ENCODE measurements at regions not wholly inside any gene's neighbourhood (a gene's known extent, or its start where the extent isn't known, plus 50 kb on each side); places are given as distances from the start of the nearest gene placed in this dataset.

DNA sequence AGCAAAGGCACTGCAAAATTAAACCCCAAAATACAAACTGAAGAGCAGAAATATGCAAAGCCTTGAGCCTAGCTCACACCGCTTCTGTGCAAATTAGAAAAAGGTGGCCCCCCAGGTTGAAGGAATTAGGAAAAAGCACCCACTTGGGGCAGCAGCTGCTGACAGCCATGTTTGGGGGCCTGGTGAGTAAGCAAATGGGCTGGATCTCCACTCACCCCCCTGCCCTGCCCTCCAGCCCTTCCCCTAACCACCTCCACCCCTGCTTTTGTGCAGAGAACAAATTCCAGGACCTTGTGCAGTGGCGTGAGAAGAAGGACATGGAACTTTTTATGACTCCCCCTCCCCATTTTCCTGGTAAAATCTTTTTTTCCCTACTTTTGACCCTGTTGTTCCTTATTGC is 92.0 kb upstream of the DNAH5 start:
- TF ChIP-seq ZBTB7A (IDR thresholded peaks at IDR 0.05; ENCODE audit: low read depth) (0 out of 2 replicates have a peak, but pooled peaks have one; percentile 37), TEAD4 (IDR thresholded peaks at IDR 0.05) (peak; percentile 51; the same call in 1 of the 2 replicates)
- TF ChIP-seq, protein P1, sequence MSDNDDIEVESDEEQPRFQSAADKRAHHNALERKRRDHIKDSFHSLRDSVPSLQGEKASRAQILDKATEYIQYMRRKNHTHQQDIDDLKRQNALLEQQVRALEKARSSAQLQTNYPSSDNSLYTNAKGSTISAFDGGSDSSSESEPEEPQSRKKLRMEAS (IDR thresholded peaks at IDR 0.05) = no peak

DNA sequence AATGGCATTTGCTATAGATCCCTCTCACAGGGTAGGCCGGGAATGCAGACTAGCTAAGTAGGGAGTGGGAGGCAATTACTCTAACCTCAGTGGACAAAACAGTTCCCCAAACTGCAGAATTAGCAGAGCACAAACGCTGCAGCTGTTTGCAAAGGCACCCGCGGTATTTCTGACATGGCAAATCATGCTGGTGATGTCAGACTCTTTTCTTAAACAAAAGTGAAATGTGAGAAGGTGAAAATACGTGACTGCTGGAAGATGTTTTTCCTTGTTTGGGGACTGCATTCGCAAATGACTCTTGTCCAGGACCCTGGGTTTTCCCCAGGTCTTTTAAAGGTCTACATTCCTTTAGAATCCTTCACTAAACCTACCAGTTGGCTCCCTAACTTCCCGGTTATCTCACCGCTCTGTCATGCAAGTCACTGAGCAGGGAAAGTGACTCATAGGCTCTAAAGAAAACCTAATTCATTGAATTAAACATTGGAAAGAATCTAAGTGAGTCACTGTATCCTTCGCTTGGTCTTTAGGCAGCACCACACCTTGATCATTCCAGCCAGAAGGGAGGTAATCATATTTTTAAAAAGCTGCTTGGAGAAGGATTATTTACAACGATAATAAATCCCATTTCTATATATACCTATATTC is 91.5 kb upstream of the DNAH5 start:
- TF ChIP-seq RAD21 (IDR thresholded peaks at IDR 0.05; ENCODE audit: low read depth) (no peak), YY1 (IDR thresholded peaks at IDR 0.05; ENCODE audit: low read depth) (no peak), TAF1 (IDR thresholded peaks at IDR 0.05; ENCODE audit: low read depth) (no peak), TCF12 (IDR thresholded peaks at IDR 0.05; ENCODE audit: low read depth) (peak; percentile 93), TEAD4 (IDR thresholded peaks at IDR 0.05) (peak; percentile 89), FOXM1 (IDR thresholded peaks at IDR 0.05; ENCODE audit: borderline replicate concordance, low read depth) (peak; percentile 91), NFIC (IDR thresholded peaks at IDR 0.05) (peak; percentile 78), EGR1 (IDR thresholded peaks at IDR 0.05) (no peak), CREB1 (IDR thresholded peaks at IDR 0.05; ENCODE audit: low read depth) (peak; percentile 42; the same call in 1 of the 2 replicates), ZBTB7A (IDR thresholded peaks at IDR 0.05; ENCODE audit: low read depth) (0 out of 2 replicates have a peak, but pooled peaks have one; percentile 8), CEBPB (IDR thresholded peaks at IDR 0.05) (0 out of 2 replicates have a peak, but pooled peaks have one; percentile 11), EP300 (IDR thresholded peaks at IDR 0.05; ENCODE audit: borderline replicate concordance) (peak; percentile 93)
- TF ChIP-seq, protein P1 (IDR thresholded peaks at IDR 0.05) = peak; percentile 20; the same call in 1 of the 2 replicates
- TF ChIP-seq, protein P2, sequence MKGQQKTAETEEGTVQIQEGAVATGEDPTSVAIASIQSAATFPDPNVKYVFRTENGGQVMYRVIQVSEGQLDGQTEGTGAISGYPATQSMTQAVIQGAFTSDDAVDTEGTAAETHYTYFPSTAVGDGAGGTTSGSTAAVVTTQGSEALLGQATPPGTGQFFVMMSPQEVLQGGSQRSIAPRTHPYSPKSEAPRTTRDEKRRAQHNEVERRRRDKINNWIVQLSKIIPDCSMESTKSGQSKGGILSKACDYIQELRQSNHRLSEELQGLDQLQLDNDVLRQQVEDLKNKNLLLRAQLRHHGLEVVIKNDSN (IDR thresholded peaks at IDR 0.05) = no peak
- TF ChIP-seq, protein P3, sequence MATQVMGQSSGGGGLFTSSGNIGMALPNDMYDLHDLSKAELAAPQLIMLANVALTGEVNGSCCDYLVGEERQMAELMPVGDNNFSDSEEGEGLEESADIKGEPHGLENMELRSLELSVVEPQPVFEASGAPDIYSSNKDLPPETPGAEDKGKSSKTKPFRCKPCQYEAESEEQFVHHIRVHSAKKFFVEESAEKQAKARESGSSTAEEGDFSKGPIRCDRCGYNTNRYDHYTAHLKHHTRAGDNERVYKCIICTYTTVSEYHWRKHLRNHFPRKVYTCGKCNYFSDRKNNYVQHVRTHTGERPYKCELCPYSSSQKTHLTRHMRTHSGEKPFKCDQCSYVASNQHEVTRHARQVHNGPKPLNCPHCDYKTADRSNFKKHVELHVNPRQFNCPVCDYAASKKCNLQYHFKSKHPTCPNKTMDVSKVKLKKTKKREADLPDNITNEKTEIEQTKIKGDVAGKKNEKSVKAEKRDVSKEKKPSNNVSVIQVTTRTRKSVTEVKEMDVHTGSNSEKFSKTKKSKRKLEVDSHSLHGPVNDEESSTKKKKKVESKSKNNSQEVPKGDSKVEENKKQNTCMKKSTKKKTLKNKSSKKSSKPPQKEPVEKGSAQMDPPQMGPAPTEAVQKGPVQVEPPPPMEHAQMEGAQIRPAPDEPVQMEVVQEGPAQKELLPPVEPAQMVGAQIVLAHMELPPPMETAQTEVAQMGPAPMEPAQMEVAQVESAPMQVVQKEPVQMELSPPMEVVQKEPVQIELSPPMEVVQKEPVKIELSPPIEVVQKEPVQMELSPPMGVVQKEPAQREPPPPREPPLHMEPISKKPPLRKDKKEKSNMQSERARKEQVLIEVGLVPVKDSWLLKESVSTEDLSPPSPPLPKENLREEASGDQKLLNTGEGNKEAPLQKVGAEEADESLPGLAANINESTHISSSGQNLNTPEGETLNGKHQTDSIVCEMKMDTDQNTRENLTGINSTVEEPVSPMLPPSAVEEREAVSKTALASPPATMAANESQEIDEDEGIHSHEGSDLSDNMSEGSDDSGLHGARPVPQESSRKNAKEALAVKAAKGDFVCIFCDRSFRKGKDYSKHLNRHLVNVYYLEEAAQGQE (IDR thresholded peaks at IDR 0.05; ENCODE audit: low read depth) = no peak

DNA sequence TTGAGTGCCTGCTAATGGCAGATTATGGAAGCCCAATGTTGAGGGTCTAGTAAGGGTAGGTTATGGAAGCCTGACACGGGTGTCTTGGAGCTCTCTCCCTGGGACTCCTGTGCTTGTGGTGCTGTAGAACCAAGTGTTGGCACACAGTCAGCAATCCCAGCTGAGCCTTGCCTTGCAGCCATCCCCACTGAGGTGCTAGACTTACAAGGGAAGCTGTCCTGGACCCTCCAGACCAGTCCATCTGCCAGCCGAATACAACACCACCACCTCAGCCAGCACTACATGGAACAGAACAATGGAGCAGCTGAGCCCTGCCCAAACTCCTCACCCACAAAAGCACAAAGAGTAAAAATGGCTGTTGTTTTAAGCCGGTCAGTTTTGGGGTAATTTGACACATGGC is 90.5 kb upstream of the DNAH5 start:
- TF ChIP-seq CREB1 (IDR thresholded peaks at IDR 0.05; ENCODE audit: low read depth) (no peak), TCF12 (IDR thresholded peaks at IDR 0.05; ENCODE audit: low read depth) (no peak), TEAD4 (IDR thresholded peaks at IDR 0.05) (no peak), ZBTB7A (IDR thresholded peaks at IDR 0.05; ENCODE audit: low read depth) (no peak), TAF1 (IDR thresholded peaks at IDR 0.05; ENCODE audit: low read depth) (no peak), YY1 (IDR thresholded peaks at IDR 0.05; ENCODE audit: low read depth) (no peak), FOXM1 (IDR thresholded peaks at IDR 0.05; ENCODE audit: borderline replicate concordance, low read depth) (no peak), RAD21 (IDR thresholded peaks at IDR 0.05; ENCODE audit: low read depth) (no peak), CEBPB (IDR thresholded peaks at IDR 0.05) (no peak), EGR1 (IDR thresholded peaks at IDR 0.05) (no peak), NFIC (IDR thresholded peaks at IDR 0.05) (no peak), EP300 (IDR thresholded peaks at IDR 0.05; ENCODE audit: borderline replicate concordance) (no peak)
- TF ChIP-seq, protein P1 (IDR thresholded peaks at IDR 0.05) = no peak
- TF ChIP-seq, protein P3 (IDR thresholded peaks at IDR 0.05; ENCODE audit: low read depth) = no peak
- TF ChIP-seq, protein P2 (IDR thresholded peaks at IDR 0.05) = no peak

DNA sequence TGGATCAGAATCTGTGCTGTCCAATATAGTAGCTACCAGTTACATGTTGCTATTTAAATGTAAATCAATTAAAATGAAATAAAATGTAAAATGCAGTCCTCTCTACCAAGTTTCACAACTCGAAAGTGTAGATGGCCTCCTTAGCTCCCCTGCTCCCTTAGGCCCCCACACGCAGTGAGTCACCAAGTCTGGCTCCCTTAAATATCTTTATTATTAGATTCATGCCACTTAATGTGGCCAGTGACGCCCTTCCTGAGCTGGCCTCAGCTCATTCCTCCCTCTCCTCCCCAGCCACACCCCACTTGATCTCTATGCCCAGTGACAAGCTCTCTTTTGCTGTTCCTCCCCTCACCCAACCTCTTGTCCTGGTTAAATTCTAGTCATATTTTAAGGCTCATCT is 88.4 kb upstream of the DNAH5 start:
- TF ChIP-seq EP300 (IDR thresholded peaks at IDR 0.05; ENCODE audit: borderline replicate concordance) (peak; percentile 25; the same call in 1 of the 2 replicates), TCF12 (IDR thresholded peaks at IDR 0.05; ENCODE audit: low read depth) (no peak)

DNA sequence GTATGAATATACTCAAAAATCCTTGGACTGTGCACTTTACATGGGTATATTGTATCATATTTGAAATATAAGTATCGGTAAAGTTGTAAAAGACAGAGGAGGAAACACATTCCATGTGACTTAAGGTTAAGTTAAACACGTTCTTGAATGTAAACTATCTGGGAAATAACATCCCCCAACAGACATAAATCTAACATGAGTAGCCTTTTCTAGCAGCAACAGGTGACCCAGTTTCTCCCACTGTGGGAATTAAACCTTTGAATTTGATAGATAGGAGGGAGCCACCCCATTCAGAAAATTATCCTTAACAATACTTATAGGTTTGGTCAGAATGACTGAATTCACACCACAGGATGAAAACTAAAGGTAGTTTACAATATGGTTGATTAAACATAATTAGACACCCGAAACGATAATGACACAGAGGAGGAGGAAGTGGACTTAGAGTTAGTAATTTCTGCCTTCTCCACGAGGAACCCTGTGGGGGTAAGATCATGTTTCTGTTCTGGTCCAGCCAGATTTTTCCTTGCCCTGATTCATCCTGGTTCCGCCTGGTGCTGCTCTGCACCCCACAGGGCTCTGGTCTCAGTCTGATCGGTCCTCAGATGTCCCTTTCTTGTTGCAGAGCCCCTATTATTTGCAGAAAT is 84.6 kb upstream of the DNAH5 start:
- TF ChIP-seq NFIC (IDR thresholded peaks at IDR 0.05) = no peak
- no peak for TF ChIP-seq FOXM1 (IDR thresholded peaks at IDR 0.05; ENCODE audit: borderline replicate concordance, low read depth)
- no peak for TF ChIP-seq TAF1 (IDR thresholded peaks at IDR 0.05; ENCODE audit: low read depth)
- no peak for TF ChIP-seq TEAD4 (IDR thresholded peaks at IDR 0.05)
- TF ChIP-seq RAD21 (IDR thresholded peaks at IDR 0.05; ENCODE audit: low read depth) = no peak
- peak; percentile 51; the same call in 1 of the 2 replicates for TF ChIP-seq EP300 (IDR thresholded peaks at IDR 0.05; ENCODE audit: borderline replicate concordance)
- TF ChIP-seq CREB1 (IDR thresholded peaks at IDR 0.05; ENCODE audit: low read depth) = no peak
- TF ChIP-seq YY1 (IDR thresholded peaks at IDR 0.05; ENCODE audit: low read depth) = no peak
- no peak for TF ChIP-seq CEBPB (IDR thresholded peaks at IDR 0.05)

Data from Ishikawa (cell line).